HCEC 1CT (cell line): ENCODE measurements at regions not wholly inside any gene's neighbourhood (a gene's known extent, or its start where the extent isn't known, plus 50 kb on each side); places are given as distances from the start of the nearest gene placed in this dataset.

Experiments used
- DNase-seq: peaks from one replicate; pipeline ENCODE4 v3.0.0-alpha.2; 2017

DNA sequence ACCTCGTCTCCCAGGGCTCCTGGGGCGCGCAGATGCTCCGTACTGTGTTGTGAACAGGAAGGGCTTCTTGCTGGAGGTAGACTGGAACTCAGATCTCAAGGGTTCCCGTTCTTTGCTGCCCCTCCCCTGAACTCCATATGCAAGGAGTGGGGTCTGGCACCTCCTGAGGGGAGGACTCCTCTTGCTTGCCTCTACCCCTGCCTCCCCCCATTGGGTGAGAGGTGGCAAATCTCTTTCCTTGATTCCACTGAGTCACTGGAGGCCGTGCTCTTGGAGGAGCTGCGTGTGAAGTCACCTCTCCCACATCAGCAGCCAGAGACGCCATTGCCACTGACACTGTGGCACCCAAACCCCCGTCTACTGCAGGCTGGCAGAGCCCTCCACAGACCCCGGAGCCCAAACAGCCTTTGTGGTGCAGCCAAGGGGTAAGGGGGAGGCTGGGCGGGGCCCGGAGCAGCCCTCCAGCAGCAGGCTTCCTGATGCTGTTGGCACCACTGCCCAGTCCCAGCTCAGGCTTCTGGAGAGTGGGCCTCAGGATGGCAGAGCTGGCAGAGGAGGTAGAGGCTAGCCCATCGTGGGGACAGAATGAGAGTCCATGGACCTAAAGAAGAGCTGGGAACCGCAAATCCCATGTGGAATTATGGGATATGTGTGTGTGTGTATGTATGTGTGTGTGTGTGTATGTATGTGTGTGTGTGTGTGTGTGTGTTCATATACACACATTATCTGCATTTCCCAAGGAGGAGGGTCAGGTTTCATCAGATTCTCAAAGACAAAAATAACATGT, 104.9 kb upstream of the RUNX3 start:
- DNase-seq = no peak

GRCh38 chr1:25033828-25034705, 104.0 kb upstream of the RUNX3 start:
- DNase-seq = no peak

DNA sequence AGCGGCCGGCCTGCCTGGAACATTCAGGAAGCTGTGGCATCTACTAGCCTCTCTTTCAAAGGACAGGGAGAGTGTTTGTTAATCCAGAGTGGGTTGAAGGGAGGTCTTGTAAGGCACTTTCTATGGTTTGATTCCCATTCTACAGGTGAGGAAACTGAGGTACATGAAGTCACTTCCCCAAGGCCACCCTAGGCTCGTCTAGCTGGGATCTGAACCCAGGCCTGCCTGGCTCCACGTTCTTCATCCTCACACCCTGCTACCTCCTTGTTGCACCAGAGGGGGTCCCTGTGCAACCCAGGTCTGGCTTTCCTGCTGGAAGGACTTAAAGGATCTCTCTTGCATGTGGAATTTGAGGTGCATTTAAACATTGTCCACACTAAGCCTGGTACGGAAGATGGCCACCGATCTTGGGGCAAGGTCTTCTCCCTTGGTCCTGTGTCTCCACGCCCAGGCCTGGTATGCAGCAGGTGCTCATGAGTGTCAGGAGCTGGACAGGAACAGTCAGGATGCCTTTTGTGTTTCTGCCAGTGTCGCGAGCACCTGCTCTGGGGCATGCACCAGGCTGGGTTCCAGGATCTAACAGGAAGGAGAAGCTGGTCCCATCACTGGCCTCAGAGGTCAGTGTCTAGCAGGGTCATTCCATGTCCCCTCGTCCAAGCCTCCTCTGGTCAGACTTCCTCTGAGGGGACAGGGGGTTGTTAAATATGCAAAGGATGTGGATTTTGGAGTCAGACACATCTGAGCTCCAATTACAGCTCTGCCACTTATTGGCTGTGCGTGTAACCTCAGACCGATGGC, 103.2 kb upstream of the RUNX3 start:
- DNase-seq = no peak

DNA sequence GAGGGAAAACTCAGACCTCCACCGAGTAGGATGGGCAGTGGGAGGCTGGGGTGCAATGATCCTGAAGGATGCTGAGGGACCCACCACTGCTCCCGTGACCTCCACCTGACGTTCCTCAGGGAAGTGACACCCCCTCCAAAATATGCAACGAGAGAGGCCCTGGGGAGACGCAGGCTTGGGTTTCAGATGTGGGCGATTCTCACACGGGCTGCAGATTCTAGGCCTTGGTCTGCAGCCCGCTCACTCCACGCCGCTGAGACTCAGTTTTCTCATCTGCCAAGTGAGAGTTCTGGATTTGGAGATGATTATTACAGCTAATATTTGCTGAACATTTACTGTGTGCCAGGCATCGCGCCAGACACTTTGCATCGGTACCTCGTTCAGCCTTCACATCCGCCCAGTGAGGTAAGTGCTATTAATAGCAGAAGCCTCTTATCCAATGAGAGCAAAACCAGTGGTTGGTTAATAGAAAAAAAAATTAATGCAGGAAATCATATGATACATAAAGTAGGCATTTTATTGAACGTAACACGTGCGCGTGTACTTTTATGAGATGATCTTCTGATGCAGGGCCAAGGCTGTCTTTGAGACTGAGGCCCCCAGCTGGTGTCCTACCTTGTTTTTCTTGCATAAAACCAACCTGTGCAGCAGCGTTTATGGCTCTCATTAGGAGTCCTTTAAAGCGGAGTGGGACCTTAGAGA, 102.0 kb upstream of the RUNX3 start:
- DNase-seq = no peak

- DNase-seq = no peak
Measured at GRCh38 chr1:25031601-25031965, 101.5 kb upstream of the RUNX3 start.

GRCh38 chr1:25030674-25031589, 100.9 kb upstream of the RUNX3 start:
- peak; percentile 20 for DNase-seq

- no peak for DNase-seq
Measured at GRCh38 chr1:25030012-25030411, 99.9 kb upstream of the RUNX3 start.

GRCh38 chr1:25028907-25029599, 99.0 kb upstream of the RUNX3 start:
- DNase-seq = no peak

DNA sequence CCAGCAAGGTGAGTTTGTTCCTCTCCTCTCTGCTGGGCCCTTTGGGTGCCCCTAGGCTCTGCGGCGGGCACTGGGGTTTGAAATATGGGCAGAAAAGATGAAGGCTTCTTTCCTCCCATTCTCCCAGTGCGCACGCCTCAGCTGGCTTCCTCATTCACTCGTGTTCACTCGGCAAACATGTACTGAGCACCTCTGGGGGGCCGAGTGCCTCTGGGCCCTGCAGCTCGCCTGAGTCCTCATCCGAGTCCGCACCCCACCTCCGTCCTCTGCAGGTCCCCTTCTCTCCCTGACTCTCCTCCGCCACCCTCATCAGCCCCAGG, 98.5 kb upstream of the RUNX3 start:
- DNase-seq = no peak

DNA sequence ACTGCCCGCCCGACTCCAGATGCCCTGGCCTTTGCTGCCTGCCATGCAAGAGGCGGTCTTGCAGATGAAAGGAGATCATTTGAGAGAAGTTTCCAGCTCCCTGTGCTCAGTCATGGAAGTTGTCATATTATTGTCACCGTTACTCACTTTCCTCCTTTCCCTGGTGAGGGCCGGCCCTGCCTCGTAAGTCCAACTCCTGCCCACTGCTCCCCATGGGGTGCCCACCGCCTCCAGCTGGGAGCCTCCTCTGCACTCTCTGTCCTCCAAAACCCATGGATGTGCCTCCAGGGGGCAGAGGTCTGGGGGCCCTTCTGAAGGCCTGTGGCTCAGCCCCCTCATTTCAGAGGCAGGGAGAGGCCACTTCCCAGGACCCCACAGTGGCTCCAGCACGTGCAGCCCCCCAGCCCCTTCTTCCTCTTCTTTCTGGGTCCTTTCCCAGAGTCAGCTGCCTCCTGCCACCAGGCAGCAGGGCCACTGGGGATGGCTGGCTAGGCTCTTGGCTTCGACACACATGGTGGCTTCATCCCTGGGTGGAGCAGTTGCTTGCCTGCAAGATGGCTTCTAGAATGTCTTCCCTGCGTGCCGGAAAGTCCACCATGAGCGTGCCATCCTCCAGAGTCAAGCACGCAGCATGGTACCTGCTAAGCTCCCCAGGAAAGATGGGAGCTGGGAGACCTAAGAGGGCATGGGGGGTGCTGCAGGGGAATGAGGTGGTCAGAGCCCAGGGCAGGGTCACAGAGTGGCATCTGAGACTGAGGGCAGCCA, 97.9 kb upstream of the RUNX3 start:
- DNase-seq = no peak

- DNase-seq = no peak
Measured at GRCh38 chr1:25026730-25027450, 96.8 kb upstream of the RUNX3 start.

- DNase-seq = no peak
Measured at GRCh38 chr1:25026304-25026703, 96.2 kb upstream of the RUNX3 start.

DNA sequence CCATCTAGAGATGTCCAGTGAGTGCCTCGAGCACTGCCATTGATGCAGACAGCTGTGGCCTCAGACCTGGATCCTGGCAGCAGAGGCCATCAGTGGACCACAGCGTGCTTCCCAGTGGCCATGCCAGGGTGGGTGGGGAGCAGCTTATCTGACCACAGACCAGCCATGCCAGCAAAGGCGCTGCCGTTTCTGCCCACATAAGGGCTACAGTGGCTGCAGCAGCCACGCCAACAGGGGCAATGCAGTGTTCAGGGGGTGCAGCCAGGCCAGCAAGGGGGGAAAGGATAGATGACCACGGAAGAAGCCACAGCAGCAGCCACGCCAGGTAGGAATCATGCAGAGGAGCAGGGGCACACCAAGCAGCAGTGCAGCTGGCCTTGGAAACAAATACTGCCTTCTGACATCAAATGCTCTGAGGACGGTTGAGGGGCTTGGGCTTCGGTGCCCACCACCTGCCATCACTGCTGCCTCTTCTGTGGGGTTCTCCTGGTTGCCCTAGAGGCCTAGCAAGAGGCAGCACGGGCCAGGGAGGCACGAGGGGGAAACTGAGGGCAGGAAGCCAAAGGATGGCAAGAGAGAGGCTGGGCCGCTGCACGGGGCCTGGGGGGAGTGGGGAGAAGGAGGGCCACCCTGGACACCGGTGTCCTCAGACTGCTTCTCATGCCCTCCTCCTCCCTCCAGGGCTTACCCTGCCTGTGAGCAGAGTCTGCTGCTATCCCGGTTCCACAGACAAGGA, 94.7 kb upstream of the RUNX3 start:
- DNase-seq = no peak

DNA sequence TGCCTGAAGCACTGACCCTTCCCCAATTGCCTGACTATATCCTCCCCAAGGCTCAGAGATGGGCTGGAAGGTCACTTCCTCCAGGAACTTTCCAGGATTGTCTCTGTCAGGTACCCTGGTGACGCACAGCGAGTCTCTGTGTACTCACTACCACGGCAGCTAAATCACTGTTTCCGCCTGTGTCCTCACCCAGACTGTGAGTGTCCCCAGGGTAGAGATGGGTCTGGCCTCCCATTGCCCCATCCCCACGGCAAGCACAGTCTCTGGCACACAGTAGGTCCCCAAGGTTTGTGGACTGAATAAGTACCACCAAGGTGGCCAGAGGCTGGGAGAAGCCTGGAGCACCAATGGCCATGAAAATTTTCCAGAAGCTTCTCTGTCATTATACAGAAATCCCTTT, 93.8 kb upstream of the RUNX3 start:
- DNase-seq = no peak

DNA sequence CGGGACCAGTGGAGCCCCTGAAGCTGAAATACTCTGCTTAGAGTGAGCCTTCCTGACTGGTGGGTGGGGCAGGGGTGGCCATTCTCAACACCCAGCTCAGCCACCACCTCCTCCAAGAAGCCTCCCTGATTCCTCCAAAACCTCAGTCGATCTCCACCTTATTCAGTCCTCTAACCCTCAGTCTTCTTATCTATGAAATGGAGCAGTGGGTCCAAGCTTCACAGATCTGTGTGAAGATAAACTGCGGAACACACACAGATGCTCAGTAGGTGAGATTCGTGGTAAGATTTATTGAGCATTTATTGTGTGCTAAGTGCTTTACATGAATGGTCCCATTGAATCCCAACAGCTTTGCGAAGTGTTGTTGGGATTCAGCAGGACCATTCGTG, 93.1 kb upstream of the RUNX3 start:
- DNase-seq = no peak

- peak; percentile 74 for DNase-seq
Measured at GRCh38 chr1:25022361-25023189, 92.5 kb upstream of the RUNX3 start.

GRCh38 chr1:25021591-25022215, 91.6 kb upstream of the RUNX3 start:
- DNase-seq = no peak
